Fibroblast of lung (primary cell): ENCODE measurements at regions not wholly inside any gene's neighbourhood (a gene's known extent, or its start where the extent isn't known, plus 50 kb on each side); places are given as distances from the start of the nearest gene placed in this dataset.

Experiments
- DNase-seq, 2 donors: peaks; one replicate each; pipeline versions ENCODE4 v3.0.0 to v3.0.0-alpha.2; 2010; ENCODE audit warnings: low read depth in 2 of 2
- H2AFZ ChIP-seq: 2 replicates; pipeline ENCODE4 v1.5.1; 2012; ENCODE audit warnings: low read length, control low read depth, inconsistent platforms
- H3K27ac ChIP-seq: 2 replicates; pipeline ENCODE4 v1.5.1; 2011; ENCODE audit warnings: low read length, control low read depth; ENCODE audit not compliant: insufficient read depth
- H3K27me3 ChIP-seq: 2 replicates; pipeline ENCODE4 v1.5.1; 2011; ENCODE audit warnings: mild to moderate bottlenecking, low read length; ENCODE audit not compliant: control insufficient read depth, insufficient read depth
- H3K36me3 ChIP-seq: 2 replicates; pipeline ENCODE4 v1.5.1; 2011; ENCODE audit warnings: low read length; ENCODE audit not compliant: control insufficient read depth, insufficient read depth
- H3K4me1 ChIP-seq: 2 replicates; pipeline ENCODE4 v1.5.1; 2011; ENCODE audit warnings: low read length; ENCODE audit not compliant: control insufficient read depth, insufficient read depth; ENCODE audit errors: extremely low read depth
- H3K4me2 ChIP-seq: 2 replicates; pipeline ENCODE4 v1.5.1; 2011; ENCODE audit warnings: low read length, control low read depth; ENCODE audit not compliant: insufficient read depth; ENCODE audit errors: extremely low read depth
- H3K4me3 ChIP-seq, 4 experiments: fragments of 200-600 bp in 1 of 4; sonication (generic) in 1 of 4; replicated peaks in 1 of 4; 2 replicates each; pipeline ENCODE4 v1.5.1; 2011 to 2016; ENCODE audit warnings: low read length in 4 of 4, low read depth in 3 of 4, mild to moderate bottlenecking in 3 of 4, control low read depth in 2 of 4, inconsistent platforms in 1 of 4, mixed read lengths in 1 of 4; ENCODE audit not compliant: insufficient read depth in 1 of 4; ENCODE audit errors: control extremely low read depth in 1 of 4
- H3K79me2 ChIP-seq: 2 replicates; pipeline ENCODE4 v1.5.1; 2012; ENCODE audit warnings: mild to moderate bottlenecking, low read length, inconsistent platforms; ENCODE audit not compliant: control insufficient read depth, insufficient read depth
- H3K9ac ChIP-seq: 2 replicates; pipeline ENCODE4 v1.5.1; 2011; ENCODE audit warnings: mild to moderate bottlenecking, low read length, control low read depth; ENCODE audit not compliant: insufficient read depth
- H3K9me3 ChIP-seq: 2 replicates; pipeline ENCODE4 v1.5.1; 2012; ENCODE audit warnings: low read depth, low read length; ENCODE audit not compliant: control insufficient read depth, insufficient read depth
- H4K20me1 ChIP-seq: 2 replicates; pipeline ENCODE4 v1.5.1; 2011; ENCODE audit warnings: low read length; ENCODE audit not compliant: control insufficient read depth, insufficient read depth; ENCODE audit errors: extremely low read depth
- EZH2 ChIP-seq: IDR thresholded peaks from 2 replicates; pipeline ENCODE4 v1.5.1; 2012; ENCODE audit warnings: low read length, control low read depth, mild to moderate bottlenecking; ENCODE audit errors: missing control alignments
- TF ChIP-seq, protein P1 (sequence below), 2 donors: IDR thresholded peaks in 1 of 2; conservative IDR thresholded peaks in 1 of 2; 1 replicate in 1 of 2; 2 replicates in 1 of 2; pipeline ENCODE4 v1.5.1; 2011 to 2012; ENCODE audit warnings: low read length in 2 of 2, control low read depth in 1 of 2, inconsistent platforms in 1 of 2, low read depth in 1 of 2, mild to moderate bottlenecking in 1 of 2

- H3K27ac ChIP-seq = no peak overlapping the region
- H3K27me3 ChIP-seq = no peaks in the 10 kb centered on the region
- no peak overlapping the region for H3K9ac ChIP-seq
- no peak for DNase-seq
- H3K9me3 ChIP-seq = no peaks in the 10 kb centered on the region
- H3K4me2 ChIP-seq = no peak overlapping the region
- H3K4me1 ChIP-seq = peaks cover 16% of the 10 kb centered on the region
- no peaks in the 10 kb centered on the region for H3K36me3 ChIP-seq
- no peak overlapping the region for H3K4me3 ChIP-seq
- no peaks in the 10 kb centered on the region for H3K79me2 ChIP-seq
- no peaks in the 10 kb centered on the region for H4K20me1 ChIP-seq
- no peak overlapping the region for H2AFZ ChIP-seq
- no peak for TF ChIP-seq EZH2
- TF ChIP-seq, protein P1, sequence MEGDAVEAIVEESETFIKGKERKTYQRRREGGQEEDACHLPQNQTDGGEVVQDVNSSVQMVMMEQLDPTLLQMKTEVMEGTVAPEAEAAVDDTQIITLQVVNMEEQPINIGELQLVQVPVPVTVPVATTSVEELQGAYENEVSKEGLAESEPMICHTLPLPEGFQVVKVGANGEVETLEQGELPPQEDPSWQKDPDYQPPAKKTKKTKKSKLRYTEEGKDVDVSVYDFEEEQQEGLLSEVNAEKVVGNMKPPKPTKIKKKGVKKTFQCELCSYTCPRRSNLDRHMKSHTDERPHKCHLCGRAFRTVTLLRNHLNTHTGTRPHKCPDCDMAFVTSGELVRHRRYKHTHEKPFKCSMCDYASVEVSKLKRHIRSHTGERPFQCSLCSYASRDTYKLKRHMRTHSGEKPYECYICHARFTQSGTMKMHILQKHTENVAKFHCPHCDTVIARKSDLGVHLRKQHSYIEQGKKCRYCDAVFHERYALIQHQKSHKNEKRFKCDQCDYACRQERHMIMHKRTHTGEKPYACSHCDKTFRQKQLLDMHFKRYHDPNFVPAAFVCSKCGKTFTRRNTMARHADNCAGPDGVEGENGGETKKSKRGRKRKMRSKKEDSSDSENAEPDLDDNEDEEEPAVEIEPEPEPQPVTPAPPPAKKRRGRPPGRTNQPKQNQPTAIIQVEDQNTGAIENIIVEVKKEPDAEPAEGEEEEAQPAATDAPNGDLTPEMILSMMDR (conservative IDR thresholded peaks at IDR 0.05 in 1 of 2, IDR thresholded peaks at IDR 0.05 in 1 of 2; ENCODE audit: low read depth in 1 of 2, low read length in 2 of 2) = no peak
Measured at GRCh38 chr7:41048771-41049170, 654.1 kb downstream of the INHBA start.

DNA sequence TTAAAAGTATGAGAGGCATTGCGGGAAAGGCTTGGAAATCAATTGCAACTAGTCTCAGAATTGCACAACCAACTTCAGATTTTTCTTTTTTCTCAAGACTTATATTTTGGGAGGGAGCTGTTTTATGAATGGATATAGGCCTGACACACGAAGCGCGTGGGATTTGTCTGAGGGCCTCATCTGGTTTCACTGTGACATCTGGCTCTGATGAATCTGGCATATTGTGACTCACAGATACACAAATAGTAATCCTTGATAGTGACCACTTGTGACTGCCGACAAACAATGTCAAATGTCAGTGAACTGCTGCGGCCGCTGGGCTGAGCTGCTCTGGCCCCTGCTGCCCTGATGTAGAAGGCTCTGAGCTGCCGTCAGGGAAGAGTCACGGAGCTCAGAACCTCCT is 655.1 kb downstream of the INHBA start:
- no peak overlapping the region for H3K4me3 ChIP-seq
- H2AFZ ChIP-seq = no peak overlapping the region
- TF ChIP-seq, protein P1 (conservative IDR thresholded peaks at IDR 0.05 in 1 of 2, IDR thresholded peaks at IDR 0.05 in 1 of 2; ENCODE audit: low read depth in 1 of 2, low read length in 2 of 2) = no peak
- no peak for TF ChIP-seq EZH2
- no peak overlapping the region for H3K9ac ChIP-seq
- no peaks in the 10 kb centered on the region for H3K36me3 ChIP-seq
- peak overlapping the region; percentile 29 for H3K27ac ChIP-seq
- no peaks in the 10 kb centered on the region for H3K27me3 ChIP-seq
- no peak overlapping the region for H3K4me2 ChIP-seq
- DNase-seq = peak; percentile 54 to 78
- H3K4me1 ChIP-seq = peaks cover 14% of the 10 kb centered on the region
- H3K9me3 ChIP-seq = no peaks in the 10 kb centered on the region
- H3K79me2 ChIP-seq = no peaks in the 10 kb centered on the region
- H4K20me1 ChIP-seq = no peaks in the 10 kb centered on the region

DNA sequence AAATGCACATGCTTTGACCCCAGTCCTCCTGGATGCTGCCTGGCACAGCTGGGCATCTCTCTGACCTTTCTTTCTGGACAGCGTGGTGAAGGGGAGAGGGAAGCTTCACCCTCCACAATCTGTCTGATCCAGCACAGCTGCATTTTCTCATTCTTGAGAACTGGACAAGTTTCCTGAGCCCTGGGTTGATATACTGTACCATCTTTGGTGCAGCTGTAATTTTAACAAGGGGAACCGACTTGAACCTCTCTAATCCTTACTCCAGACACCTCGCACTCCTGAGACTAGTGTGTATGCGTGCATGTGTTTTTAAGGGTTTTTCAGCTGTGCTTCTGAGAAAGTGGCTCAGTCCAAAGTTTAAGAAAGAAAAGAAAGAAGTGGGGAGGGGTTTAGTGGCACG is 655.7 kb downstream of the INHBA start:
- no peak overlapping the region for H3K9ac ChIP-seq

More for the DNA sequence above, 655.7 kb downstream of the INHBA start:
- Histone ChIP-seq H3K27ac (peak overlapping the region; percentile 26), H3K36me3 (no peaks in the 10 kb centered on the region), H3K4me2 (no peak overlapping the region), H3K27me3 (no peaks in the 10 kb centered on the region), H3K4me3 (no peak overlapping the region), H4K20me1 (no peaks in the 10 kb centered on the region), H3K4me1 (peaks cover 14% of the 10 kb centered on the region), H3K79me2 (no peaks in the 10 kb centered on the region), H2AFZ (no peak overlapping the region), H3K9me3 (no peaks in the 10 kb centered on the region)
- peak in 1 of 2 donors; percentile 12 for DNase-seq
- no peak for TF ChIP-seq EZH2
- TF ChIP-seq, protein P1 (conservative IDR thresholded peaks at IDR 0.05 in 1 of 2, IDR thresholded peaks at IDR 0.05 in 1 of 2; ENCODE audit: low read depth in 1 of 2, low read length in 2 of 2) = no peak
